ENCODE measurements at regions not wholly inside any gene's neighbourhood (a gene's known extent, or its start where the extent isn't known, plus 50 kb on each side); places are given as distances from the start of the nearest gene placed in this dataset.

- no peak overlapping the region for H3K27ac Mint-ChIP-seq
- H3K9me3 Mint-ChIP-seq (ENCODE audit: low read depth): no peaks in the 10 kb centered on the region
- H3K36me3 Mint-ChIP-seq (ENCODE audit: insufficient read depth): no peaks in the 10 kb centered on the region
- H3K27me3 Mint-ChIP-seq: no peaks in the 10 kb centered on the region
- no peak for DNase-seq (ENCODE audit: low spot score, unreplicated experiment)
- H3K4me1 Mint-ChIP-seq (ENCODE audit: low read depth): no peaks in the 10 kb centered on the region
- no peak overlapping the region for H3K4me3 Mint-ChIP-seq (ENCODE audit: low read depth)
- TF ChIP-seq, protein P1, sequence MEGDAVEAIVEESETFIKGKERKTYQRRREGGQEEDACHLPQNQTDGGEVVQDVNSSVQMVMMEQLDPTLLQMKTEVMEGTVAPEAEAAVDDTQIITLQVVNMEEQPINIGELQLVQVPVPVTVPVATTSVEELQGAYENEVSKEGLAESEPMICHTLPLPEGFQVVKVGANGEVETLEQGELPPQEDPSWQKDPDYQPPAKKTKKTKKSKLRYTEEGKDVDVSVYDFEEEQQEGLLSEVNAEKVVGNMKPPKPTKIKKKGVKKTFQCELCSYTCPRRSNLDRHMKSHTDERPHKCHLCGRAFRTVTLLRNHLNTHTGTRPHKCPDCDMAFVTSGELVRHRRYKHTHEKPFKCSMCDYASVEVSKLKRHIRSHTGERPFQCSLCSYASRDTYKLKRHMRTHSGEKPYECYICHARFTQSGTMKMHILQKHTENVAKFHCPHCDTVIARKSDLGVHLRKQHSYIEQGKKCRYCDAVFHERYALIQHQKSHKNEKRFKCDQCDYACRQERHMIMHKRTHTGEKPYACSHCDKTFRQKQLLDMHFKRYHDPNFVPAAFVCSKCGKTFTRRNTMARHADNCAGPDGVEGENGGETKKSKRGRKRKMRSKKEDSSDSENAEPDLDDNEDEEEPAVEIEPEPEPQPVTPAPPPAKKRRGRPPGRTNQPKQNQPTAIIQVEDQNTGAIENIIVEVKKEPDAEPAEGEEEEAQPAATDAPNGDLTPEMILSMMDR (IDR thresholded peaks at IDR 0.05; ENCODE audit: unreplicated experiment): no peak
Observed at GRCh38 chr4:20575486-20575885, 124.8 kb upstream of the PACRGL start.

GRCh38 chr4:20576861-20577260, 123.4 kb upstream of the PACRGL start:
- TF ChIP-seq, protein P1 (IDR thresholded peaks at IDR 0.05; ENCODE audit: unreplicated experiment): no peak
- no peaks in the 10 kb centered on the region for H3K4me1 Mint-ChIP-seq (ENCODE audit: low read depth)
- H3K27ac Mint-ChIP-seq: no peak overlapping the region
- H3K27me3 Mint-ChIP-seq: no peaks in the 10 kb centered on the region
- no peaks in the 10 kb centered on the region for H3K36me3 Mint-ChIP-seq (ENCODE audit: insufficient read depth)
- H3K9me3 Mint-ChIP-seq (ENCODE audit: low read depth): no peaks in the 10 kb centered on the region
- DNase-seq (ENCODE audit: low spot score, unreplicated experiment): no peak
- no peak overlapping the region for H3K4me3 Mint-ChIP-seq (ENCODE audit: low read depth)

- DNase-seq (ENCODE audit: low spot score, unreplicated experiment): no peak
- TF ChIP-seq, protein P1 (IDR thresholded peaks at IDR 0.05; ENCODE audit: unreplicated experiment): no peak
- no peaks in the 10 kb centered on the region for H3K4me1 Mint-ChIP-seq (ENCODE audit: low read depth)
- no peak overlapping the region for H3K4me3 Mint-ChIP-seq (ENCODE audit: low read depth)
- no peaks in the 10 kb centered on the region for H3K27me3 Mint-ChIP-seq
- H3K27ac Mint-ChIP-seq: no peak overlapping the region
- no peaks in the 10 kb centered on the region for H3K9me3 Mint-ChIP-seq (ENCODE audit: low read depth)
- H3K36me3 Mint-ChIP-seq (ENCODE audit: insufficient read depth): no peaks in the 10 kb centered on the region
Observed at GRCh38 chr4:20577702-20578101, 122.6 kb upstream of the PACRGL start.

GRCh38 chr4:20580907-20581306, 119.4 kb upstream of the PACRGL start:
- H3K27ac Mint-ChIP-seq: no peak overlapping the region
- H3K9me3 Mint-ChIP-seq (ENCODE audit: low read depth): no peaks in the 10 kb centered on the region
- no peaks in the 10 kb centered on the region for H3K4me1 Mint-ChIP-seq (ENCODE audit: low read depth)
- no peak for DNase-seq (ENCODE audit: low spot score, unreplicated experiment)
- H3K27me3 Mint-ChIP-seq: no peaks in the 10 kb centered on the region
- TF ChIP-seq, protein P1 (IDR thresholded peaks at IDR 0.05; ENCODE audit: unreplicated experiment): no peak
- H3K4me3 Mint-ChIP-seq (ENCODE audit: low read depth): no peak overlapping the region
- no peaks in the 10 kb centered on the region for H3K36me3 Mint-ChIP-seq (ENCODE audit: insufficient read depth)

GRCh38 chr4:20589436-20589835, 110.8 kb upstream of the PACRGL start:
- Mint-ChIP-seq H3K9me3 (ENCODE audit: low read depth) (no peaks in the 10 kb centered on the region), H3K4me1 (ENCODE audit: low read depth) (no peaks in the 10 kb centered on the region), H3K4me3 (ENCODE audit: low read depth) (no peak overlapping the region), H3K27ac (no peak overlapping the region), H3K36me3 (ENCODE audit: insufficient read depth) (no peaks in the 10 kb centered on the region), H3K27me3 (no peaks in the 10 kb centered on the region)
- TF ChIP-seq, protein P1 (IDR thresholded peaks at IDR 0.05; ENCODE audit: unreplicated experiment): no peak
- no peak for DNase-seq (ENCODE audit: low spot score, unreplicated experiment)

All from progenitor cell of endocrine pancreas (in vitro differentiated cells).